Panc1 (cell line): ENCODE measurements at regions not wholly inside any gene's neighbourhood (a gene's known extent, or its start where the extent isn't known, plus 50 kb on each side); places are given as distances from the start of the nearest gene placed in this dataset.

Experiments used
- ATAC-seq: fragments of 200-7000 bp; cut with Tn5 transposase; 2 replicates; pipeline ENCODE4 v1.9.1; 2020; ENCODE audit warnings: mild to moderate bottlenecking, moderate library complexity
- BruUV-seq: library from RNA; stranded (reverse); fragments of 400-500 nt; replicated peaks from 2 replicates; lab custom pipeline; 2021; lab: Mats Ljungman, UMichigan
- CTCF ChIA-PET: fragments of 300-600 bp; sonication (Branson Sonifier 250); formaldehyde crosslinking; loops from one replicate; lab custom pipeline; 2022; ENCODE audit warnings: antibody characterized with exemption; lab: Charles Lee
- POLR2A ChIA-PET: fragments of 300-600 bp; sonication (Branson Sonifier 250); formaldehyde crosslinking; loops from one replicate; lab custom pipeline; 2022; ENCODE audit warnings: antibody characterized with exemption; lab: Charles Lee
- DNase-seq: peaks from one replicate; pipeline ENCODE4 v3.0.0-alpha.2; 2010; ENCODE audit warnings: low read depth, low spot score
- H3K27ac ChIP-seq: 2 replicates; pipeline ENCODE4 v1.5.1; 2011; ENCODE audit warnings: mild to moderate bottlenecking, low read length, inconsistent platforms
- H3K27me3 ChIP-seq: fragments of 200-500 bp; sonication (Bioruptor generic); 2 replicates; pipeline ENCODE4 v1.6.0; 2014; ENCODE audit warnings: low read length, inconsistent platforms; ENCODE audit not compliant: control insufficient read depth, insufficient read depth
- H3K36me3 ChIP-seq: fragments of 200-500 bp; sonication (Bioruptor generic); 2 replicates; pipeline ENCODE4 v1.5.1; 2014; ENCODE audit warnings: inconsistent platforms, mild to moderate bottlenecking, low read length, moderate library complexity; ENCODE audit not compliant: control insufficient read depth, insufficient read depth
- H3K4me1 ChIP-seq: 2 replicates; pipeline ENCODE4 v1.5.1; 2011; ENCODE audit warnings: inconsistent platforms, mild to moderate bottlenecking, low read length, moderate library complexity; ENCODE audit not compliant: control insufficient read depth, insufficient read depth
- H3K4me3 ChIP-seq, 2 experiments: 2 replicates each; pipeline ENCODE4 v1.5.1; 2011 to 2012; ENCODE audit warnings: low read depth in 2 of 2, low read length in 2 of 2, mild to moderate bottlenecking in 2 of 2, inconsistent platforms in 1 of 2, moderate library complexity in 1 of 2
- H3K9me3 ChIP-seq: fragments of 200-500 bp; sonication (Bioruptor generic); 2 replicates; pipeline ENCODE4 v1.5.1; 2014; ENCODE audit warnings: low read depth, mild to moderate bottlenecking, inconsistent platforms, low read length, moderate library complexity; ENCODE audit not compliant: control insufficient read depth, insufficient read depth
- POLR2AphosphoS5 ChIP-seq: IDR thresholded peaks from 2 replicates; pipeline ENCODE4 v1.6.1; 2012; ENCODE audit warnings: mild to moderate bottlenecking, low read depth, low read length, moderate library complexity
- SIN3A ChIP-seq: IDR thresholded peaks from 2 replicates; pipeline ENCODE4 v1.6.1; 2012; ENCODE audit warnings: low read depth, mild to moderate bottlenecking, low read length, moderate library complexity, borderline replicate concordance; ENCODE audit not compliant: insufficient read depth
- TCF7L2 ChIP-seq: IDR thresholded peaks from 2 replicates; pipeline ENCODE4 v1.6.1; 2011; ENCODE audit warnings: mild to moderate bottlenecking, low read depth, low read length, inconsistent platforms
- in situ Hi-C: cut with HindIII; loops from 2 replicates; pipeline ENCODE4 v1.10.0; 2016; ENCODE audit warnings: low sequenced_read_pairs, low pct_unique_long_range_greater_than_20kb
- intact Hi-C: fragments of 100-400 bp; cut with micrococcal nuclease; formaldehyde crosslinking; loops from one replicate; pipeline ENCODE4 v1.10.0; 2022; ENCODE audit not compliant: unreplicated experiment
- TF ChIP-seq, protein P1 (sequence below): fragments of 450-650 bp; IDR thresholded peaks from 2 replicates; pipeline ENCODE4 v1.5.1; 2017; ENCODE audit warnings: mild to moderate bottlenecking
- TF ChIP-seq, protein P2 (sequence below), 2 experiments: IDR thresholded peaks; 2 replicates each; pipeline ENCODE4 v1.6.1; 2011 to 2012; ENCODE audit warnings: low read depth in 2 of 2, control low read depth in 1 of 2, low read length in 1 of 2, mild to moderate bottlenecking in 1 of 2, moderate library complexity in 1 of 2; ENCODE audit not compliant: insufficient read depth in 1 of 2

DNA sequence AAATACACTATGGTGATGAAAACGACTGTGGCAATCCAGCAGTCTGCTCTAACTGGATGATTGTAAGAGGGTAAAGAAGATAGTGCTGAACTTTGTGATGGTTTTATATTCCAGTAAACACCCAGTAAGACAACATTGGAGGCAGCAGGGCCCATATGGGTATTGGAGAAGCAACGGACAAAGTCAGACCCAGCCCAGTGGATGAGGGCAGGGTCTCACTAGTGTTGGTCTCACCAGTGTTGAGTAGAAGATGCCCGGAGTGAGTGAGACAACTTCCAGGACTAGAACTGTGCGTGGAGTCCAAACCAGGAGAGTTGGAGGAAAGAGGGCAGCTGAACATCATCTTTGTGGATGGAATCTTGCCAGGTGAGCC is 71.9 kb upstream of the CELF4 start:
- Histone ChIP-seq H3K9me3 (no peaks in the 10 kb centered on the region), H3K27ac (no peak overlapping the region), H3K4me1 (no peaks in the 10 kb centered on the region), H3K36me3 (no peaks in the 10 kb centered on the region), H3K4me3 (no peak overlapping the region), H3K27me3 (no peaks in the 10 kb centered on the region)
- ATAC-seq (no peak), DNase-seq (no peak)
- intact Hi-C loops (no loop called here), in situ Hi-C loops (no loop called here)
- CTCF ChIA-PET, result no interaction called here
- no TSS peak for BruUV-seq
- TF ChIP-seq, protein P1, sequence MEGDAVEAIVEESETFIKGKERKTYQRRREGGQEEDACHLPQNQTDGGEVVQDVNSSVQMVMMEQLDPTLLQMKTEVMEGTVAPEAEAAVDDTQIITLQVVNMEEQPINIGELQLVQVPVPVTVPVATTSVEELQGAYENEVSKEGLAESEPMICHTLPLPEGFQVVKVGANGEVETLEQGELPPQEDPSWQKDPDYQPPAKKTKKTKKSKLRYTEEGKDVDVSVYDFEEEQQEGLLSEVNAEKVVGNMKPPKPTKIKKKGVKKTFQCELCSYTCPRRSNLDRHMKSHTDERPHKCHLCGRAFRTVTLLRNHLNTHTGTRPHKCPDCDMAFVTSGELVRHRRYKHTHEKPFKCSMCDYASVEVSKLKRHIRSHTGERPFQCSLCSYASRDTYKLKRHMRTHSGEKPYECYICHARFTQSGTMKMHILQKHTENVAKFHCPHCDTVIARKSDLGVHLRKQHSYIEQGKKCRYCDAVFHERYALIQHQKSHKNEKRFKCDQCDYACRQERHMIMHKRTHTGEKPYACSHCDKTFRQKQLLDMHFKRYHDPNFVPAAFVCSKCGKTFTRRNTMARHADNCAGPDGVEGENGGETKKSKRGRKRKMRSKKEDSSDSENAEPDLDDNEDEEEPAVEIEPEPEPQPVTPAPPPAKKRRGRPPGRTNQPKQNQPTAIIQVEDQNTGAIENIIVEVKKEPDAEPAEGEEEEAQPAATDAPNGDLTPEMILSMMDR, result no peak
- TF ChIP-seq POLR2AphosphoS5 (no peak), SIN3A (no peak), TCF7L2 (no peak)
- TF ChIP-seq, protein P2, sequence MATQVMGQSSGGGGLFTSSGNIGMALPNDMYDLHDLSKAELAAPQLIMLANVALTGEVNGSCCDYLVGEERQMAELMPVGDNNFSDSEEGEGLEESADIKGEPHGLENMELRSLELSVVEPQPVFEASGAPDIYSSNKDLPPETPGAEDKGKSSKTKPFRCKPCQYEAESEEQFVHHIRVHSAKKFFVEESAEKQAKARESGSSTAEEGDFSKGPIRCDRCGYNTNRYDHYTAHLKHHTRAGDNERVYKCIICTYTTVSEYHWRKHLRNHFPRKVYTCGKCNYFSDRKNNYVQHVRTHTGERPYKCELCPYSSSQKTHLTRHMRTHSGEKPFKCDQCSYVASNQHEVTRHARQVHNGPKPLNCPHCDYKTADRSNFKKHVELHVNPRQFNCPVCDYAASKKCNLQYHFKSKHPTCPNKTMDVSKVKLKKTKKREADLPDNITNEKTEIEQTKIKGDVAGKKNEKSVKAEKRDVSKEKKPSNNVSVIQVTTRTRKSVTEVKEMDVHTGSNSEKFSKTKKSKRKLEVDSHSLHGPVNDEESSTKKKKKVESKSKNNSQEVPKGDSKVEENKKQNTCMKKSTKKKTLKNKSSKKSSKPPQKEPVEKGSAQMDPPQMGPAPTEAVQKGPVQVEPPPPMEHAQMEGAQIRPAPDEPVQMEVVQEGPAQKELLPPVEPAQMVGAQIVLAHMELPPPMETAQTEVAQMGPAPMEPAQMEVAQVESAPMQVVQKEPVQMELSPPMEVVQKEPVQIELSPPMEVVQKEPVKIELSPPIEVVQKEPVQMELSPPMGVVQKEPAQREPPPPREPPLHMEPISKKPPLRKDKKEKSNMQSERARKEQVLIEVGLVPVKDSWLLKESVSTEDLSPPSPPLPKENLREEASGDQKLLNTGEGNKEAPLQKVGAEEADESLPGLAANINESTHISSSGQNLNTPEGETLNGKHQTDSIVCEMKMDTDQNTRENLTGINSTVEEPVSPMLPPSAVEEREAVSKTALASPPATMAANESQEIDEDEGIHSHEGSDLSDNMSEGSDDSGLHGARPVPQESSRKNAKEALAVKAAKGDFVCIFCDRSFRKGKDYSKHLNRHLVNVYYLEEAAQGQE (IDR thresholded peaks at IDR 0.05; ENCODE audit: insufficient read depth in 1 of 2, low read depth in 2 of 2, low read length in 1 of 2), result no peak
- POLR2A ChIA-PET, result no interaction called here

DNA sequence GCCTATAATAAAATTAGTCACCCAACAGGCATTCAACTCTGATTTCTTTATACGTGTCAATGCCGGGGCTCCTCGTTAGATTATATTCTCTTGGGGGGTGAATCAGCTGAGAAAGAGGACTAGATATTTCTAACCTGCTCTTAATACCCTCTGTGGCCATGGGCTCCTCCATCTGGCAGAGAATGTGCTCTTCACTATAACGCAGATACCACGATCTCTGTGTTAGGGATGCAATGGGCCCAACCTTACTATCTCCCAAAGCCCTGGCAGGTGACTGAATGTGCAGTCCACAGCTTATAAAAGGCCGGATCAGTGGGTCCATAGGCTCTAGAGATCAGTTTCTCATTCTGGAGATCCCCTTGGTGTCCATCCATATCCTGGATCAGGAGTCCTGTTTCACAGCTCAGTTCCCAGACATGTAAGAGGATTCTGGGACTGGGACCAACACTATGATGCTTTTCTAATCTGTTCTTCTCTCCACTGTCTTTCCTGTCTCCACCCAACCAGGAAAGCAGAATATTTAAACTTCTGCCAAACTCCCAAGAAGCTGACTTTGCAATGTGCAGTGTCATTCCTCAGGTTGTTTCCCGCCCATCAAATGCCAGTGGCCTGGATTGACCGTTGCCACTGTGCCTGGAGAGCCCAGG is 71.4 kb upstream of the CELF4 start:
- ATAC-seq (no peak), DNase-seq (no peak)
- BruUV-seq, result no TSS peak
- POLR2A ChIA-PET, result no interaction called here
- Histone ChIP-seq H3K36me3 (no peaks in the 10 kb centered on the region), H3K4me1 (no peaks in the 10 kb centered on the region), H3K27me3 (no peaks in the 10 kb centered on the region), H3K27ac (no peak overlapping the region), H3K9me3 (no peaks in the 10 kb centered on the region), H3K4me3 (no peak overlapping the region)
- CTCF ChIA-PET, result no interaction called here
- TF ChIP-seq, protein P2 (IDR thresholded peaks at IDR 0.05; ENCODE audit: insufficient read depth in 1 of 2, low read depth in 2 of 2, low read length in 1 of 2), result no peak
- TF ChIP-seq, protein P1, result no peak
- no peak for TF ChIP-seq SIN3A
- no peak for TF ChIP-seq TCF7L2
- TF ChIP-seq POLR2AphosphoS5, result no peak
- intact Hi-C loops (no loop called here), in situ Hi-C loops (no loop called here)
